ENCODE measurements at regions not wholly inside any gene's neighbourhood (a gene's known extent, or its start where the extent isn't known, plus 50 kb on each side); places are given as distances from the start of the nearest gene placed in this dataset.
"Not testable (repeated sequence)": the region's sequence is repeated elsewhere in the genome, so short reads cannot be mapped to it uniquely, and the experiment has no call there.

DNA sequence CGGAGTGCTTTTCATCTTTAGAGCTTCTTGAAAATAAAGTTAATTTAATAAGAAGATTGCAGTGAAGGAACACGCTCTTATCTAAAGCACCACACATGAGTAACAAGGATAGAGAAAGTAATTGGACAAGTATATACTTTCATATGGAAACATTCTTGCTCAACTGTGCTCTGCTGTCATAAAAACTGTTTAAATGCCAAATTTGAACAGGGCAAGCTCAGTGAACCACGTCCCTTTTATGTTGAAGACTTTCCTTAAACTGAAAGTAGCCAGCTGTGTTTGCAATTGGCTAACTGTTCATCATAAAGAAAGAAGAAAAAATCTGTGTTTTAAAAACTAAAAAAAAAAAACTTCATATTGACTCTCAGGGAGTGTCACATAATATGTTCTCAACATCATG lies 1610.7 kb upstream of the C9orf72 start:
- DNase-seq (no peak), ATAC-seq (no peak)
- Mint-ChIP-seq H3K36me3 (ENCODE audit: low read depth) (no peaks in the 10 kb centered on the region), H3K4me3 (no peak overlapping the region), H3K27me3 (no peaks in the 10 kb centered on the region), H3K4me1 (ENCODE audit: low read depth) (no peaks in the 10 kb centered on the region), H3K27ac (no peak overlapping the region), H3K9me3 (no peaks in the 10 kb centered on the region)
- ChIA-PET POLR2A (no interaction called here), CTCF (no interaction called here)
- no peak for TF ChIP-seq CTCF (IDR thresholded peaks at IDR 0.05)
- intact Hi-C loops (cut with micrococcal nuclease) = no loop called here

DNA sequence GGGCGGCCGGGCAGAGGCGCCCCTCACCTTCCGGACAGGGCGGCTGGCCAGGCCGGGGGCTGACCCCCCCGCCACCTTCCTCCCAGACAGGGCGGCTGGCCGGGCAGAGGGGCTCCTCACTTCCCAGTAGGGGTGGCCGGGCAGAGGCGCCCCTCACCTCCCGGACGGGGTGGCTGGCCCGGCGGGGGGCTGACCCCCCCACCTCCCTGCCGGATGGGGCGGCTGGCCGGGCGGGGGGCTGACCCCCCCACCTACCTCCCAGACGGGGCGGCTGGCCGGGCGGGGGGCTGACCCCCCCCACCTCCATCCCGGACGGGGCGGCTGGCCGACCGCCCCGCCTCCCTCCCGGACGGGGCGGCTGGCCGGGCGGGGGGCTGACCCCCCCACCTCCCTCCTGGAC lies 1615.5 kb upstream of the C9orf72 start:
- intact Hi-C loops (cut with micrococcal nuclease); DNase-seq; CTCF ChIA-PET; H3K4me1 Mint-ChIP-seq (ENCODE audit: low read depth); H3K4me3 Mint-ChIP-seq; H3K27me3 Mint-ChIP-seq; H3K9me3 Mint-ChIP-seq; POLR2A ChIA-PET; H3K36me3 Mint-ChIP-seq (ENCODE audit: low read depth); ATAC-seq; H3K27ac Mint-ChIP-seq: not testable (repeated sequence)

- H3K36me3 Mint-ChIP-seq (ENCODE audit: low read depth); H3K9me3 Mint-ChIP-seq; DNase-seq; H3K4me1 Mint-ChIP-seq (ENCODE audit: low read depth); H3K27ac Mint-ChIP-seq; POLR2A ChIA-PET; ATAC-seq; CTCF ChIA-PET; H3K27me3 Mint-ChIP-seq; intact Hi-C loops (cut with micrococcal nuclease); H3K4me3 Mint-ChIP-seq: not testable (repeated sequence)
Measured at GRCh38 chr9:29189221-29189620, 1615.9 kb upstream of the C9orf72 start.

GRCh38 chr9:29198861-29199260 lies 1625.6 kb upstream of the C9orf72 start:
- no peak for ATAC-seq
- H3K27me3 Mint-ChIP-seq = no peaks in the 10 kb centered on the region
- ChIA-PET POLR2A (no interaction called here), CTCF (no interaction called here)
- intact Hi-C loops (cut with micrococcal nuclease) = no loop called here
- H3K36me3 Mint-ChIP-seq (ENCODE audit: low read depth) = no peaks in the 10 kb centered on the region
- H3K4me1 Mint-ChIP-seq (ENCODE audit: low read depth) = no peaks in the 10 kb centered on the region
- no peaks in the 10 kb centered on the region for H3K9me3 Mint-ChIP-seq
- DNase-seq = no peak
- no peak overlapping the region for H3K4me3 Mint-ChIP-seq
- no peak for TF ChIP-seq CTCF (IDR thresholded peaks at IDR 0.05)
- H3K27ac Mint-ChIP-seq = no peak overlapping the region

DNA sequence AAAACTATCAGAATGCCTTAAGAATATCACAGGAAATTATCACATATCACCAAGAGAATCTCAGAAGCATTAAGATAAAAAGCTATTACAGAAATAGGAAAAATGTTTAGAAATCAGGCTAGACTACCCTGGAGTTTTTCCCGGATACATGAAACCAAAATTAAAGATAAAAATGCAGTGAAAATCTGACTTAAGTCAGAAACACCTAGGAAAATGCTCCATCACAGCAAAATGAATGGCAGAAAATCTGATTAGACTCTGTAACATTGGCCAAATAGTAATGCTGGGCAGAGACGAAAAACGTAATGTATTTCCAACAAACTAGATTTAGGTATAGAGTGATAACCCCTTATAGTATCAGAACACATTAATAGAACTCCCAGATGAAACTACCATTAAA lies 1626.7 kb upstream of the C9orf72 start:
- ATAC-seq (no peak), DNase-seq (no peak)
- Mint-ChIP-seq H3K36me3 (ENCODE audit: low read depth) (no peaks in the 10 kb centered on the region), H3K27me3 (no peaks in the 10 kb centered on the region), H3K9me3 (no peaks in the 10 kb centered on the region), H3K4me3 (no peak overlapping the region), H3K27ac (no peak overlapping the region), H3K4me1 (ENCODE audit: low read depth) (no peaks in the 10 kb centered on the region)
- no peak for TF ChIP-seq CTCF (IDR thresholded peaks at IDR 0.05)
- CTCF ChIA-PET = no interaction called here
- POLR2A ChIA-PET = no interaction called here
- intact Hi-C loops (cut with micrococcal nuclease) = no loop called here

DNA sequence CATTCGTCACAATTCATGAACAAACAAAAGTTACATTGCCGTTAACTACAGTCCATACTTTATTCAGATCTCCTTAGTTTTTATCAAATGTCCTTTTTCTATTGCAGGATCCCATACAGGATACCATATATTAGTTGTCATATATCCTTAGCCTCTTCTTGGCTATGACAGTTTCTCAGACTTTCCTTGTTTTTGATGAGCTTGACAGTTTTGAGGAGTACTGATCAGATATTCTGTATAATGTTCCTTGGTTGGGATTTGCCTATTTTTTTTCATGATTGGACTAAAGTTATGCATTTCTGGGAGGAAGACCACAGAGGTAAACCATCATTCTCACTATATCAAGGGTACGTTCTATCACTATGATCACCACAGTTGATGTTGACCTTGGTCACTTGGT lies 1627.4 kb upstream of the C9orf72 start:
- intact Hi-C loops (cut with micrococcal nuclease) = no loop called here
- Mint-ChIP-seq H3K27ac (no peak overlapping the region), H3K36me3 (ENCODE audit: low read depth) (no peaks in the 10 kb centered on the region), H3K4me1 (ENCODE audit: low read depth) (no peaks in the 10 kb centered on the region), H3K4me3 (no peak overlapping the region), H3K27me3 (no peaks in the 10 kb centered on the region), H3K9me3 (no peaks in the 10 kb centered on the region)
- no peak for DNase-seq
- TF ChIP-seq CTCF (IDR thresholded peaks at IDR 0.05) = no peak
- POLR2A ChIA-PET = no interaction called here
- ATAC-seq = no peak
- CTCF ChIA-PET = no interaction called here
